H1 (cell line): ENCODE measurements at regions not wholly inside any gene's neighbourhood (a gene's known extent, or its start where the extent isn't known, plus 50 kb on each side); places are given as distances from the start of the nearest gene placed in this dataset.

Experiments
- CTCF ChIA-PET: fragments of 300-600 bp; sonication (Branson Sonifier 250); formaldehyde crosslinking; loops from one replicate; lab custom pipeline; 2021; ENCODE audit not compliant: partially characterized antibody; lab: Charles Lee
- POLR2A ChIA-PET: fragments of 300-600 bp; sonication (Branson Sonifier 250); formaldehyde crosslinking; loops from one replicate; lab custom pipeline; 2021; ENCODE audit warnings: inconsistent platforms; ENCODE audit not compliant: partially characterized antibody; lab: Charles Lee
- DNase-seq, 2 experiments: peaks; one replicate each; pipeline versions ENCODE4 v3.0.0 to v3.0.0-alpha.2; 2010 to 2022; ENCODE audit warnings: low spot score in 2 of 2, low read depth in 1 of 2, mixed read lengths in 1 of 2
- FAIRE-seq: peaks from 2 replicates; lab custom pipeline; 2011; peaks lifted over from hg19 to GRCh38; lab: Jason Lieb, UNC
- H2AFZ ChIP-seq: 2 replicates; pipeline ENCODE4 v1.8.1; 2012; ENCODE audit warnings: low read length, inconsistent platforms
- H2AK5ac ChIP-seq: 2 replicates; pipeline ENCODE4 v1.6.1; 2013; ENCODE audit warnings: low read depth, low read length
- H2BK120ac ChIP-seq: replicated peaks from 2 replicates; pipeline ENCODE3; 2013; ENCODE audit warnings: low read depth, low read length, inconsistent platforms
- H2BK12ac ChIP-seq: 2 replicates; pipeline ENCODE4 v1.6.1; 2013; ENCODE audit warnings: low read depth, low read length
- H2BK15ac ChIP-seq: 2 replicates; pipeline ENCODE4 v1.6.1; 2013; ENCODE audit warnings: low read length
- H2BK20ac ChIP-seq: 2 replicates; pipeline ENCODE4 v1.6.1; 2013; ENCODE audit warnings: low read length
- H2BK5ac ChIP-seq: 2 replicates; pipeline ENCODE4 v1.6.1; 2013; ENCODE audit warnings: low read depth, low read length
- H3K14ac ChIP-seq: 2 replicates; pipeline ENCODE4 v1.6.1; 2013; ENCODE audit warnings: inconsistent platforms; ENCODE audit not compliant: insufficient read length
- H3K18ac ChIP-seq: 2 replicates; pipeline ENCODE4 v1.6.1; 2013; ENCODE audit warnings: low read length; ENCODE audit errors: extremely low read depth
- H3K23ac ChIP-seq: 2 replicates; pipeline ENCODE4 v1.6.1; 2013; ENCODE audit warnings: inconsistent platforms; ENCODE audit not compliant: insufficient read length
- H3K23me2 ChIP-seq: 2 replicates; pipeline ENCODE4 v1.6.1; 2013; ENCODE audit warnings: low read depth, low read length
- H3K27ac ChIP-seq: 2 replicates; pipeline ENCODE4 v1.6.1; 2011; ENCODE audit warnings: low read depth, low read length, inconsistent platforms
- H3K27me3 ChIP-seq, 4 experiments: replicated peaks in 1 of 4; 1 replicate in 1 of 4; 2 replicates in 3 of 4; pipeline versions ENCODE4 v1.6.1 to v1.8.1; 2011 to 2013; ENCODE audit warnings: low read length in 3 of 4, mild to moderate bottlenecking in 3 of 4, inconsistent platforms in 2 of 4, mixed read lengths in 2 of 4, moderate library complexity in 1 of 4; ENCODE audit not compliant: control insufficient read depth in 3 of 4, insufficient read depth in 3 of 4; ENCODE audit errors: extremely low read depth in 1 of 4
- H3K36me3 ChIP-seq, 4 experiments: 2 replicates each; pipeline versions ENCODE4 v1.6.1 to v1.8.1; 2011 to 2013; ENCODE audit warnings: mild to moderate bottlenecking in 4 of 4, low read length in 3 of 4, moderate library complexity in 2 of 4, control low read depth in 1 of 4, inconsistent platforms in 1 of 4; ENCODE audit not compliant: insufficient read depth in 4 of 4, control insufficient read depth in 2 of 4
- H3K4ac ChIP-seq: replicated peaks from 2 replicates; pipeline ENCODE3; 2013; ENCODE audit warnings: low read length, low read depth, mixed read lengths, inconsistent platforms; ENCODE audit not compliant: insufficient read length
- H3K4me1 ChIP-seq, 4 experiments: replicated peaks in 1 of 4; 1 replicate in 1 of 4; 2 replicates in 3 of 4; pipeline versions ENCODE4 v1.6.1 to v1.8.1; 2011 to 2013; ENCODE audit warnings: low read length in 3 of 4, inconsistent platforms in 2 of 4, mixed read lengths in 1 of 4; ENCODE audit not compliant: insufficient read depth in 4 of 4, control insufficient read depth in 3 of 4
- H3K4me2 ChIP-seq, 2 experiments: 2 replicates each; pipeline versions ENCODE4 v1.6.1 to v1.8.1; 2011 to 2013; ENCODE audit warnings: low read depth in 2 of 2, low read length in 2 of 2, control low read depth in 1 of 2, inconsistent platforms in 1 of 2, mild to moderate bottlenecking in 1 of 2; ENCODE audit not compliant: insufficient read depth in 1 of 2
- H3K4me3 ChIP-seq, 4 experiments: fragments of 200-600, 300-600 bp in 1 of 4; sonication (generic), shearing (Covaris generic), sonication (Bioruptor Twin) in 1 of 4; 2 replicates each; pipeline versions ENCODE4 v1.5.1 to v1.8.1; 2011 to 2016; ENCODE audit warnings: low read length in 4 of 4, low read depth in 3 of 4, control low read depth in 2 of 4, inconsistent platforms in 2 of 4, mild to moderate bottlenecking in 2 of 4, mixed read lengths in 1 of 4, moderate library complexity in 1 of 4; ENCODE audit not compliant: insufficient read depth in 2 of 4; ENCODE audit errors: extremely low read depth in 1 of 4
- H3K56ac ChIP-seq: replicated peaks from 2 replicates; pipeline ENCODE3; 2013; ENCODE audit warnings: low read depth, mild to moderate bottlenecking, mixed read lengths, low read length, inconsistent platforms; ENCODE audit not compliant: insufficient read length
- H3K79me1 ChIP-seq: 2 replicates; pipeline ENCODE4 v1.6.1; 2013; ENCODE audit warnings: low read depth, low read length, control low read depth
- H3K79me2 ChIP-seq, 2 experiments: 2 replicates each; pipeline versions ENCODE4 v1.6.1 to v1.8.1; 2012 to 2013; ENCODE audit warnings: low read length in 2 of 2, mild to moderate bottlenecking in 2 of 2, inconsistent platforms in 1 of 2; ENCODE audit not compliant: insufficient read depth in 2 of 2, control insufficient read depth in 1 of 2
- H3K9ac ChIP-seq, 4 experiments: replicated peaks in 1 of 4; 1 replicate in 1 of 4; 2 replicates in 3 of 4; pipeline versions ENCODE4 v1.6.1 to v1.8.1; 2011 to 2013; ENCODE audit warnings: low read depth in 3 of 4, low read length in 3 of 4, control low read depth in 2 of 4, mild to moderate bottlenecking in 2 of 4, moderate library complexity in 2 of 4, inconsistent platforms in 1 of 4; ENCODE audit errors: extremely low read depth in 1 of 4
- H3K9me3 ChIP-seq, 2 experiments: 2 replicates each; pipeline versions ENCODE4 v1.6.1 to v1.8.1; 2012 to 2013; ENCODE audit warnings: mild to moderate bottlenecking in 2 of 2, moderate library complexity in 2 of 2, control low read depth in 1 of 2, inconsistent platforms in 1 of 2, low read depth in 1 of 2, low read length in 1 of 2, mixed read lengths in 1 of 2; ENCODE audit not compliant: insufficient read depth in 2 of 2
- H4K20me1 ChIP-seq, 2 experiments: replicated peaks in 1 of 2; 2 replicates each; pipeline versions ENCODE3 to v1.8.1; 2011 to 2013; ENCODE audit warnings: inconsistent platforms in 2 of 2, low read length in 2 of 2, mild to moderate bottlenecking in 1 of 2; ENCODE audit not compliant: insufficient read depth in 2 of 2, control insufficient read depth in 1 of 2
- H4K5ac ChIP-seq: 2 replicates; pipeline ENCODE4 v1.6.1; 2013; ENCODE audit warnings: low read length, low read depth, mixed read lengths, inconsistent platforms; ENCODE audit not compliant: insufficient read length
- H4K8ac ChIP-seq: 2 replicates; pipeline ENCODE4 v1.8.0; 2013; ENCODE audit warnings: mild to moderate bottlenecking, moderate library complexity, low read length, inconsistent platforms; ENCODE audit not compliant: insufficient read depth; ENCODE audit errors: extremely low read depth
- H4K91ac ChIP-seq: replicated peaks from 2 replicates; pipeline ENCODE3; 2013; ENCODE audit warnings: low read length, mixed read lengths, inconsistent platforms; ENCODE audit not compliant: insufficient read length
- ATF2 ChIP-seq: IDR thresholded peaks from 2 replicates; pipeline ENCODE4 v1.6.1; 2012; ENCODE audit warnings: low read length, inconsistent platforms
- CEBPB ChIP-seq: IDR thresholded peaks from 2 replicates; pipeline ENCODE4 v1.6.1; 2012; ENCODE audit warnings: low read depth, low read length
- CHD1 ChIP-seq: IDR thresholded peaks from 2 replicates; pipeline ENCODE4 v1.6.1; 2012; ENCODE audit warnings: low read depth, low read length, improper control_type of control experiment
- CHD2 ChIP-seq: IDR thresholded peaks from 2 replicates; pipeline ENCODE4 v1.6.1; 2012; ENCODE audit warnings: low read length, improper control_type of control experiment
- EGR1 ChIP-seq: IDR thresholded peaks from 2 replicates; pipeline ENCODE4 v1.6.1; 2011; ENCODE audit warnings: low read depth, low read length, borderline replicate concordance
- EZH2 ChIP-seq: fragments of 200-600 bp; sonication (generic); IDR thresholded peaks from 2 replicates; pipeline ENCODE4 v1.7.1; 2012; ENCODE audit warnings: low read depth, mild to moderate bottlenecking, moderate library complexity, low read length, inconsistent platforms; ENCODE audit not compliant: severe bottlenecking
- JUND ChIP-seq: IDR thresholded peaks from 2 replicates; pipeline ENCODE4 v1.6.1; 2011; ENCODE audit warnings: mild to moderate bottlenecking, improper control_type of control experiment, low read length
- KDM1A ChIP-seq: fragments of 200-600, 300-600 bp; sonication (generic); IDR thresholded peaks from 2 replicates; pipeline ENCODE4 v1.7.1; 2016; ENCODE audit warnings: mild to moderate bottlenecking, low read length, borderline replicate concordance
- NRF1 ChIP-seq: IDR thresholded peaks from 2 replicates; pipeline ENCODE4 v1.6.1; 2011; ENCODE audit warnings: mild to moderate bottlenecking, low read depth, low read length, improper control_type of control experiment
- PHF8 ChIP-seq: fragments of 200-600 bp; sonication (generic); conservative IDR thresholded peaks from 2 replicates; pipeline ENCODE4 v1.7.1; 2012; ENCODE audit warnings: low read depth, mild to moderate bottlenecking, inconsistent platforms, low read length, moderate library complexity
- POLR2A ChIP-seq, 2 experiments: IDR thresholded peaks; 1 replicate in 1 of 2; 2 replicates in 1 of 2; pipeline ENCODE4 v1.6.1; 2011; ENCODE audit warnings: low read depth in 2 of 2, low read length in 2 of 2, mild to moderate bottlenecking in 2 of 2; ENCODE audit errors: control extremely low read depth in 1 of 2
- SIX5 ChIP-seq: IDR thresholded peaks from 2 replicates; pipeline ENCODE4 v1.6.1; 2011; ENCODE audit warnings: mild to moderate bottlenecking, low read depth, low read length
- SRF ChIP-seq: IDR thresholded peaks from 2 replicates; pipeline ENCODE4 v1.6.1; 2011; ENCODE audit warnings: mild to moderate bottlenecking, low read depth, low read length, moderate library complexity
- TAF7 ChIP-seq: optimal IDR thresholded peaks from 2 replicates; pipeline ENCODE3; 2011; ENCODE audit warnings: low read depth, mild to moderate bottlenecking, inconsistent platforms, low read length, moderate library complexity, borderline replicate concordance
- YY1 ChIP-seq: IDR thresholded peaks from 2 replicates; pipeline ENCODE4 v1.6.1; 2011; ENCODE audit warnings: low read depth, mild to moderate bottlenecking, low read length
- WGBS, 2 experiments: shearing (Covaris generic) in 1 of 2; methylation state at CpG; one replicate each; pipeline versions ENCODE4 v1.1.6 to v1.1.7; 2013 to 2015; ENCODE audit warnings: low lambda C conversion rate in 2 of 2, mixed read lengths in 2 of 2, inconsistent platforms in 1 of 2, low coverage in 1 of 2, missing lambda C conversion rate in 1 of 2; ENCODE audit not compliant: insufficient replicate concordance in 2 of 2, insufficient coverage in 1 of 2, insufficient read length in 1 of 2; ENCODE audit errors: extremely low coverage in 1 of 2, missing lambda C conversion rate in 1 of 2; 5-methylcytosine and 5-hydroxymethylcytosine counted together

GRCh38 chr2:129720761-129721160, 258.7 kb upstream of the RAB6C start:
- H2BK20ac ChIP-seq: no peak overlapping the region
- H3K23me2 ChIP-seq: no peaks in the 10 kb centered on the region
- no peaks in the 10 kb centered on the region for H3K9me3 ChIP-seq
- no peak overlapping the region for H3K4me3 ChIP-seq
- H3K18ac ChIP-seq: no peak overlapping the region
- H3K27ac ChIP-seq: no peak overlapping the region
- no peak overlapping the region for H2AK5ac ChIP-seq
- no peak overlapping the region for H3K23ac ChIP-seq
- FAIRE-seq (no peak), DNase-seq (no peak)
- no peaks in the 10 kb centered on the region for H3K27me3 ChIP-seq
- no peak overlapping the region for H3K56ac ChIP-seq
- no peak overlapping the region for H4K91ac ChIP-seq
- 92% methylated on average over 6 of the region's 6 CpGs; no CpG with 5 or more reads in 1 of the 2 experiments for WGBS, 2 experiments
- H3K4me2 ChIP-seq: no peak overlapping the region
- no peak overlapping the region for H3K9ac ChIP-seq
- no peaks in the 10 kb centered on the region for H3K79me1 ChIP-seq
- H4K5ac ChIP-seq: no peak overlapping the region
- no peaks in the 10 kb centered on the region for H3K79me2 ChIP-seq
- no peak overlapping the region for H2BK12ac ChIP-seq
- no peak overlapping the region for H3K4ac ChIP-seq
- H4K8ac ChIP-seq: no peak overlapping the region
- no peaks in the 10 kb centered on the region for H4K20me1 ChIP-seq
- H2AFZ ChIP-seq: no peak overlapping the region
- no peak overlapping the region for H2BK5ac ChIP-seq
- H3K14ac ChIP-seq: no peak overlapping the region
- H2BK15ac ChIP-seq: no peak overlapping the region
- ChIA-PET POLR2A (no interaction called here), CTCF (interaction anchor here (0.5 to 1.5 kb wide), 3 partner anchors 12 to 295 kb away, joined by 3 to 5 read pairs (median 3); no protein-coding TSS in a partner anchor)
- H3K36me3 ChIP-seq: no peaks in the 10 kb centered on the region
- peaks cover 2 to 18% (median 11%) of the 10 kb centered on the region in 4 experiments; a peak in 5 of 7 replicates for H3K4me1 ChIP-seq
- H2BK120ac ChIP-seq: no peak overlapping the region
- TF ChIP-seq ATF2: no peak
- TF ChIP-seq SIX5: no peak
- TF ChIP-seq CEBPB: no peak
- no peak for TF ChIP-seq EZH2
- no peak for TF ChIP-seq PHF8
- no peak for TF ChIP-seq CHD1
- TF ChIP-seq EGR1: no peak
- TF ChIP-seq SRF: no peak
- no peak for TF ChIP-seq POLR2A (IDR thresholded peaks at IDR 0.05; ENCODE audit: control extremely low read depth in 1 of 2, low read depth in 2 of 2, low read length in 2 of 2)
- no peak for TF ChIP-seq TAF7
- TF ChIP-seq JUND: no peak
- TF ChIP-seq NRF1: no peak
- TF ChIP-seq CHD2: no peak
- TF ChIP-seq YY1: no peak
- TF ChIP-seq KDM1A: no peak
